Activated CD4-positive, alpha-beta memory T cell treated with anti-CD3 and anti-CD28 coated beads, Interleukin-2, amount 10 ng/mL, durations not matched to agents 7 days and 5 days (primary cell): ENCODE measurements at regions not wholly inside any gene's neighbourhood (a gene's known extent, or its start where the extent isn't known, plus 50 kb on each side); places are given as distances from the start of the nearest gene placed in this dataset.

ENCODE experiments used
- CTCF ChIA-PET: fragments of 350-600 bp; sonication (Branson Sonifier 250); formaldehyde crosslinking; loops from one replicate; lab custom pipeline; 2021; ENCODE audit warnings: antibody characterized with exemption, inconsistent platforms; lab: Charles Lee
- POLR2A ChIA-PET: fragments of 350-600 bp; sonication (Branson Sonifier 250); formaldehyde crosslinking; loops from one replicate; lab custom pipeline; 2021; ENCODE audit warnings: antibody characterized with exemption; lab: Charles Lee
- DNase-seq: peaks from one replicate; pipeline ENCODE4 v3.0.0-alpha.2; 2020
- H3K27ac Mint-ChIP-seq: one replicate; pipeline ENCODE4 v1.8.0; 2021; ENCODE audit warnings: mild to moderate bottlenecking, mixed read lengths
- H3K27me3 Mint-ChIP-seq: one replicate; pipeline ENCODE4 v1.8.0; 2021; ENCODE audit warnings: mixed read lengths
- H3K36me3 Mint-ChIP-seq: one replicate; pipeline ENCODE4 v1.8.0; 2021; ENCODE audit warnings: low read depth, mixed read lengths
- H3K4me1 Mint-ChIP-seq: one replicate; pipeline ENCODE4 v1.8.0; 2021; ENCODE audit warnings: mixed read lengths
- H3K4me3 Mint-ChIP-seq: one replicate; pipeline ENCODE4 v1.8.0; 2021; ENCODE audit warnings: mild to moderate bottlenecking, mixed read lengths
- H3K9me3 Mint-ChIP-seq: one replicate; pipeline ENCODE4 v1.8.0; 2021; ENCODE audit warnings: mixed read lengths

DNA sequence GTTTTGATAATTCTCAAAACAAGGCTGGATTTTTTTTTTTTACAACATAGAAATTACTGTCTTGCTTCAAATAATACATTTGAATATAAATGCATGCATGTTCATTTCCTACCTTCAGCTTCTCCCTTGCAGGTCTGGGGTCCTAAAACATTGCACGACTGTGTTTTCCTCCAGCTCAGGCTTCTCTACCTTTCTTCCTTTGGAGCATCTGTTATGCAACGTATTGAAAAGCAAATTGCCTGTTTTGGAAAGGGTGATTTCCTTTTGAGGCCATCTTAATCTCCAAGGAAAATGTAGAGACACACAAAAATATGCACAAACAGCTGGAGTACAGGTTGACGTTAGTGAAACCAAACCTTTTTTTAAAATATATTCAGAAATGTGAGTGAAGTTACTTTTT lies 115.6 kb upstream of the TLL1 start:
- H3K4me3 Mint-ChIP-seq = no peak overlapping the region
- H3K27ac Mint-ChIP-seq = no peak overlapping the region
- CTCF ChIA-PET = no interaction called here
- H3K4me1 Mint-ChIP-seq = no peaks in the 10 kb centered on the region
- H3K27me3 Mint-ChIP-seq = no peaks in the 10 kb centered on the region
- H3K9me3 Mint-ChIP-seq = peaks cover 3% of the 10 kb centered on the region
- POLR2A ChIA-PET = no interaction called here
- H3K36me3 Mint-ChIP-seq = no peaks in the 10 kb centered on the region
- no peak for DNase-seq

GRCh38 chr4:165758086-165758485 lies 115.0 kb upstream of the TLL1 start:
- POLR2A ChIA-PET = no interaction called here
- Mint-ChIP-seq H3K36me3 (no peaks in the 10 kb centered on the region), H3K27ac (no peak overlapping the region), H3K27me3 (no peaks in the 10 kb centered on the region), H3K9me3 (peaks cover 3% of the 10 kb centered on the region), H3K4me3 (no peak overlapping the region), H3K4me1 (no peaks in the 10 kb centered on the region)
- CTCF ChIA-PET = no interaction called here
- DNase-seq = no peak

- POLR2A ChIA-PET = no interaction called here
- H3K36me3 Mint-ChIP-seq = no peaks in the 10 kb centered on the region
- CTCF ChIA-PET = no interaction called here
Observed at GRCh38 chr4:165760182-165760581, 112.9 kb upstream of the TLL1 start.

DNA sequence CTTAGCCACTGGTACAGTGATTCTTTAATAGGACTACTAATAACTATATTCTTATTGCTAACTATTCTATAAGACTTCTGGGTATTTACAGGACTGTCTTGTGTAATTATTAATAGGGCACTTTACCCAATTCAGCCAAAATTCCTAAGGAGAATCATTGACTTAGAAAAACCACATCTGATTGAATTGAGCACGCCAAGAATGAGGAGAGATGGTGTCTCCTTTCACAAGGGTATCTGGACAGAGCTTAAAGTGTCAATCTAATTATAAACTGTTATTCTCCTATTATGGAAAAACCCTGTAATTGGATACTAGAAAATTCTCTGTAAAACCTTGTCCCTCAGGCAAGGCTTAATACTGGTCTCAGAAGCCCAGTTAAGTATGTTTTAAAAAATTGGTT lies 111.1 kb upstream of the TLL1 start:
- CTCF ChIA-PET = no interaction called here
- Mint-ChIP-seq H3K36me3 (no peaks in the 10 kb centered on the region), H3K9me3 (no peaks in the 10 kb centered on the region), H3K27me3 (no peaks in the 10 kb centered on the region), H3K4me3 (no peak overlapping the region), H3K27ac (no peak overlapping the region), H3K4me1 (no peaks in the 10 kb centered on the region)
- DNase-seq = no peak
- POLR2A ChIA-PET = no interaction called here

More at GRCh38 chr4:165760182-165760581, 112.9 kb upstream of the TLL1 start:
- Mint-ChIP-seq H3K9me3 (peaks cover 1% of the 10 kb centered on the region), H3K27me3 (no peaks in the 10 kb centered on the region), H3K4me1 (no peaks in the 10 kb centered on the region), H3K4me3 (no peak overlapping the region), H3K27ac (no peak overlapping the region)
- DNase-seq = no peak

- no peaks in the 10 kb centered on the region for H3K36me3 Mint-ChIP-seq
- POLR2A ChIA-PET = no interaction called here
Observed at GRCh38 chr4:165763640-165764039, 109.4 kb upstream of the TLL1 start.

DNA sequence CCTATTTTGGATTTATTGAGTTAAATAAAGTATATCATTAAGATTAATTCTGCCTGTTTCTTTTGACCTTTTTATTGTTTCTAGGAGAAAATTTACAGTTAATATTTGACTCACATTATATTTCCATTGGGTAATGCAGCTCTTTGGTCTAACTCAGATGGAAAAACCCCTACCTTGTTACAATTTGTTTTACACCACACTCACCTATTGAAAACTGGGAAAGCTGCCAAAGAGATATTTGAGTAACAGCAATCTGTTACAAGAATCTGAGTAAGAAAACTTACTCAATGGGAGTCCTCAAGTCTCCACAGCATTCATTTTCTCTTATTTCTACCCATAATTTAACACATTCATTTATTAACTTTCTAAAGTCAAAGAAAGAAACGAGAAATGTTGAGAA lies 108.0 kb upstream of the TLL1 start:
- Mint-ChIP-seq H3K36me3 (no peaks in the 10 kb centered on the region), H3K9me3 (no peaks in the 10 kb centered on the region), H3K4me3 (no peak overlapping the region), H3K4me1 (no peaks in the 10 kb centered on the region), H3K27me3 (no peaks in the 10 kb centered on the region), H3K27ac (no peak overlapping the region)
- POLR2A ChIA-PET = no interaction called here
- CTCF ChIA-PET = no interaction called here
- no peak for DNase-seq

More at GRCh38 chr4:165763640-165764039, 109.4 kb upstream of the TLL1 start:
- H3K27me3 Mint-ChIP-seq = no peaks in the 10 kb centered on the region
- no peak for DNase-seq
- CTCF ChIA-PET = no interaction called here
- no peak overlapping the region for H3K4me3 Mint-ChIP-seq
- no peak overlapping the region for H3K27ac Mint-ChIP-seq
- H3K4me1 Mint-ChIP-seq = no peaks in the 10 kb centered on the region
- no peaks in the 10 kb centered on the region for H3K9me3 Mint-ChIP-seq

GRCh38 chr4:165766018-165766417 lies 107.0 kb upstream of the TLL1 start:
- Mint-ChIP-seq H3K4me3 (no peak overlapping the region), H3K9me3 (no peaks in the 10 kb centered on the region), H3K36me3 (no peaks in the 10 kb centered on the region), H3K4me1 (no peaks in the 10 kb centered on the region), H3K27me3 (no peaks in the 10 kb centered on the region), H3K27ac (no peak overlapping the region)
- POLR2A ChIA-PET = no interaction called here
- CTCF ChIA-PET = no interaction called here
- no peak for DNase-seq

- POLR2A ChIA-PET = no interaction called here
- Mint-ChIP-seq H3K4me1 (no peaks in the 10 kb centered on the region), H3K9me3 (no peaks in the 10 kb centered on the region), H3K27me3 (no peaks in the 10 kb centered on the region), H3K27ac (no peak overlapping the region), H3K4me3 (no peak overlapping the region), H3K36me3 (no peaks in the 10 kb centered on the region)
- DNase-seq = no peak
- CTCF ChIA-PET = no interaction called here
Observed at GRCh38 chr4:165766976-165767375, 106.1 kb upstream of the TLL1 start.

DNA sequence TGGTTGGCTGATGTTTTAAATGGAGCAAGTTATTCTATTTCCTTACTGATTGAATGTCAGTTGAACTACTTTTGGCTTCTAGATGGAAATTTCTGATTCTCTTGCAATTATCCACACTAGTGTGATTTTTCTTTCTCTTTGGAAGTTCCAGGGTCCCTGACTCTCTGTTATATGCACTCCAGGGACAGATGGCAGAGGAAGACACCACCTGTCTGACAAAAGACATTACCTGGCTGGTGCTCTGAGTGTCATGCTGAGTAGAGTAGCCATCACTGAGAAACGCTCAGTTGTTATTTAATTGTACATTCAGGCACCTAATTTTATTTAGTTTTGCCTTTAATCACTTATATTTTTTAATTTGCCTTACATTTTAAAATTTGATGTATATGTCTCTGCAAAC lies 105.4 kb upstream of the TLL1 start:
- Mint-ChIP-seq H3K36me3 (no peaks in the 10 kb centered on the region), H3K27me3 (no peaks in the 10 kb centered on the region), H3K9me3 (no peaks in the 10 kb centered on the region), H3K4me1 (no peaks in the 10 kb centered on the region), H3K27ac (no peak overlapping the region), H3K4me3 (no peak overlapping the region)
- DNase-seq = no peak
- POLR2A ChIA-PET = no interaction called here
- CTCF ChIA-PET = no interaction called here

DNA sequence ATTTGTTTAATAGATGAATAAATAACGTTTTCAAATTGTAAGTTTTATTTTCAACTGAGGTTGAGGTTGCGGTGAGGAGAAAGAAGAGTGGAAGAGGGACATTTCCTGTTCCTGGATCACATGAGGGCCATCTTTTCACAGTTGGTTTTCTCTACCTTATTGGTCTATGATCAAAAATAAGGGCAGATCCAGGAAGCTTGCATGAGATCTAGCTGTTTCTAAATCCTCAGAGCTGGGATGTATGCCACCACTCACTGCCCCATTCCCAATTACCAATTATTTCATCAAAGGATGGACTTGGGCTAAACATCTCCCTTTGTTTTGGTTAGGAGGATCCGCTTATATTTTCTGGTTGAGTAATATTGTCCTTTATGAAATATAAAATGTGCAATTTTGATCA lies 104.8 kb upstream of the TLL1 start:
- DNase-seq = no peak
- POLR2A ChIA-PET = no interaction called here
- Mint-ChIP-seq H3K4me3 (no peak overlapping the region), H3K27me3 (no peaks in the 10 kb centered on the region), H3K9me3 (no peaks in the 10 kb centered on the region), H3K4me1 (no peaks in the 10 kb centered on the region), H3K27ac (no peak overlapping the region), H3K36me3 (no peaks in the 10 kb centered on the region)
- CTCF ChIA-PET = no interaction called here

DNA sequence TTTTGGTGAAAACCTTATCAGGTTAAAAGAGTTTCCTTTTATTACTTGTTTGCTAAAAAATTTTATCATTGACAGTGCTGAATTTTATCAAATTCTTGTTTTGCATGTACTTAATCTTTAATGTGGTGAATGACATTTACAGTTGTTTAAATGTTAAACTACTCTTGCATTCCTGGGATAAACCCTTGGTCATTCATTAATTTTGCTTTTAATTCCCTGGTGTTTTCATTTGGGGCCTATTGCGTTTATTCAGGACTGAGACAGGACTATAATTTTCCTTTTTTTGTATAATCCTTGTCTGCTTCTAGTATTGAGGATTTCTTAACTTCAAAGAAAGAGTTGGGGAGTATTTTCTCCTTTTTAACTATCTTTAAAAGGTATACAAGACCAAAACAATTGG lies 98.7 kb upstream of the TLL1 start:
- Mint-ChIP-seq H3K27me3 (no peaks in the 10 kb centered on the region), H3K36me3 (no peaks in the 10 kb centered on the region), H3K4me1 (no peaks in the 10 kb centered on the region), H3K4me3 (no peak overlapping the region), H3K9me3 (no peaks in the 10 kb centered on the region), H3K27ac (no peak overlapping the region)
- ChIA-PET POLR2A (no interaction called here), CTCF (no interaction called here)
- DNase-seq = no peak

DNA sequence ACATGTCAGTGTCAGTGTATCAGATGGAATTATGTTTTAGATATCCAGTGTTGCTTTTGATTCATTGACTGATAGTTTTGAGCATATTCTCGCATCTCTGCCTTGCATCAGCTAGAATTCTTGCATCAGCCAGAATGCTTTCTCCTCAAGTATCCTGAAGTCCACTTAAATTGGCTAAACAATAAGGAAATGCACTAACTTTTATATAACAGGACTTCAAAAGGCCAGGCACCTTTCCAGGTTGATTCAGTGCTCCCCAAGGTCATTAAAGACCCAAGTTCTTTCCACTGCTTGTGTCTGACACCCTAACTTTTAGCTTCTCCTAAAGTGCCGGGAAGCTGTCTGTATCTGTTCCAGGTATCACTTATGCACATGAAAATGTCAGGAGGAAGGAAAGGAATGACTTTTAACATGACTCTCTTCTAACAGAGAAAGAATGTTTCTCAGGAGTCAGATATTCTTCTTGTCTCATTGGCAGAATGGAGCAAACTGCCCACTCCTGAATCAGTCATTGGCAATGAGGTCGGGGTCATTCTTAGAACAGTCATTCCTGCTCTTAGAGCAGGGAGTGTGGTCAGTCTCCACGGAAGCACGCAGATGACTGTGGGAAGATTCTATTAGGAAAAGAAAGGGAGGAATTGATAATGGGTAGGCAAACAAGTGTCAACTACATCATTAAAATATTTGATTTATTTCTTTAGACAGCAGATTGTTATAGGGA lies 92.9 kb upstream of the TLL1 start:
- POLR2A ChIA-PET = no interaction called here
- CTCF ChIA-PET = no interaction called here
- DNase-seq = no peak
- no peaks in the 10 kb centered on the region for H3K4me1 Mint-ChIP-seq
- no peaks in the 10 kb centered on the region for H3K27me3 Mint-ChIP-seq
- no peaks in the 10 kb centered on the region for H3K9me3 Mint-ChIP-seq
- no peak overlapping the region for H3K4me3 Mint-ChIP-seq
- no peaks in the 10 kb centered on the region for H3K36me3 Mint-ChIP-seq
- H3K27ac Mint-ChIP-seq = no peak overlapping the region

- Mint-ChIP-seq H3K36me3 (no peaks in the 10 kb centered on the region), H3K4me1 (no peaks in the 10 kb centered on the region), H3K4me3 (no peak overlapping the region), H3K27ac (no peak overlapping the region), H3K27me3 (no peaks in the 10 kb centered on the region), H3K9me3 (no peaks in the 10 kb centered on the region)
- ChIA-PET POLR2A (no interaction called here), CTCF (no interaction called here)
- no peak for DNase-seq
Observed at GRCh38 chr4:165780735-165781134, 92.3 kb upstream of the TLL1 start.

- Mint-ChIP-seq H3K27me3 (no peaks in the 10 kb centered on the region), H3K9me3 (no peaks in the 10 kb centered on the region), H3K27ac (no peak overlapping the region), H3K4me3 (no peak overlapping the region), H3K4me1 (no peaks in the 10 kb centered on the region), H3K36me3 (no peaks in the 10 kb centered on the region)
- no peak for DNase-seq
- ChIA-PET POLR2A (no interaction called here), CTCF (no interaction called here)
Observed at GRCh38 chr4:165782623-165783022, 90.4 kb upstream of the TLL1 start.
